Small intestine (tissue), 7 donors: ENCODE measurements at regions not wholly inside any gene's neighbourhood (a gene's known extent, or its start where the extent isn't known, plus 50 kb on each side); places are given as distances from the start of the nearest gene placed in this dataset.
A peak's percentile ranks its signal among the peaks of the same experiment; 100 is the strongest.
"Not testable (repeated sequence)": the region's sequence is repeated elsewhere in the genome, so short reads cannot be mapped to it uniquely, and the experiment has no call there.

Experiments
- DNase-seq, 2 donors: peaks; one replicate each; pipeline versions ENCODE4 v3.0.0 to v3.0.0-alpha.2; 2013
- FAIRE-seq: peaks from 2 replicates; lab custom pipeline; 2012; peaks lifted over from hg19 to GRCh38; lab: Jason Lieb, UNC
- H3K27ac ChIP-seq, 3 donors: one replicate each; pipeline ENCODE4 v1.5.1; 2013; ENCODE audit warnings: low read length in 2 of 3, mild to moderate bottlenecking in 2 of 3, control low read depth in 1 of 3, inconsistent platforms in 1 of 3, low read depth in 1 of 3, moderate library complexity in 1 of 3
- H3K27me3 ChIP-seq, 3 donors: one replicate each; pipeline ENCODE4 v1.6.1; 2013; ENCODE audit warnings: low read length in 3 of 3, inconsistent platforms in 1 of 3; ENCODE audit not compliant: control insufficient read depth in 3 of 3, insufficient read depth in 3 of 3
- H3K36me3 ChIP-seq, 3 donors: one replicate each; pipeline ENCODE4 v1.6.1; 2013; ENCODE audit warnings: low read length in 3 of 3, inconsistent platforms in 1 of 3, low read depth in 1 of 3, mild to moderate bottlenecking in 1 of 3, moderate library complexity in 1 of 3; ENCODE audit not compliant: control insufficient read depth in 3 of 3, insufficient read depth in 2 of 3
- H3K4me1 ChIP-seq, 3 donors: one replicate each; pipeline ENCODE4 v1.6.1; 2013; ENCODE audit warnings: low read length in 2 of 3, inconsistent platforms in 1 of 3, low read depth in 1 of 3, mild to moderate bottlenecking in 1 of 3, moderate library complexity in 1 of 3; ENCODE audit not compliant: control insufficient read depth in 3 of 3, insufficient read depth in 2 of 3
- H3K4me3 ChIP-seq, 3 donors: one replicate each; pipeline ENCODE4 v1.5.1; 2013; ENCODE audit warnings: low read length in 3 of 3, control low read depth in 1 of 3, inconsistent platforms in 1 of 3, low read depth in 1 of 3, mild to moderate bottlenecking in 1 of 3, moderate library complexity in 1 of 3
- H3K9me3 ChIP-seq, 2 donors: one replicate each; pipeline ENCODE4 v1.6.1; 2013; ENCODE audit warnings: low read depth in 1 of 2, low read length in 1 of 2; ENCODE audit not compliant: control insufficient read depth in 2 of 2, insufficient read depth in 1 of 2
- WGBS, 3 donors: extraction: QIAGEN DNeasy Blood & Tissue Kit; methylation state at CpG; one replicate each; pipeline ENCODE4 v1.1.7; 2013; 5-methylcytosine and 5-hydroxymethylcytosine counted together
- donor health status: healthy with polysubstance abuse.
- donor health status: control.
- donor health status: control.
- donor health status: Bipolar disorder and iron deficiency.
- donor health status: healthy.

GRCh38 chr16:73956587-73957494 is 339.8 kb upstream of the PSMD7 start:
- 39 to 42% (median 41%) methylated on average over 10 of the region's 10 CpGs for WGBS, 3 donors
- DNase-seq (peak; percentile 43 to 60), FAIRE-seq (no peak)
- H3K9me3 ChIP-seq = no peaks in the 10 kb centered on the region
- no peak overlapping the region for H3K4me3 ChIP-seq
- H3K27me3 ChIP-seq = no peaks in the 10 kb centered on the region
- H3K36me3 ChIP-seq = no peaks in the 10 kb centered on the region
- H3K4me1 ChIP-seq = no peaks in the 10 kb centered on the region
- no peak overlapping the region for H3K27ac ChIP-seq

- H3K27me3 ChIP-seq = peaks cover 0 to 5% (median 0%) of the 10 kb centered on the region in 3 donors
- H3K4me3 ChIP-seq = no peak overlapping the region
- no peak overlapping the region for H3K27ac ChIP-seq
- no peaks in the 10 kb centered on the region for H3K9me3 ChIP-seq
- DNase-seq (no peak), FAIRE-seq (no peak)
- WGBS, 3 donors = 75 to 85% (median 80%) methylated on average over 11 of the region's 11 CpGs
- H3K36me3 ChIP-seq = no peaks in the 10 kb centered on the region
- H3K4me1 ChIP-seq = no peaks in the 10 kb centered on the region
Measured at GRCh38 chr16:73955702-73956101, 340.9 kb upstream of the PSMD7 start.

DNA sequence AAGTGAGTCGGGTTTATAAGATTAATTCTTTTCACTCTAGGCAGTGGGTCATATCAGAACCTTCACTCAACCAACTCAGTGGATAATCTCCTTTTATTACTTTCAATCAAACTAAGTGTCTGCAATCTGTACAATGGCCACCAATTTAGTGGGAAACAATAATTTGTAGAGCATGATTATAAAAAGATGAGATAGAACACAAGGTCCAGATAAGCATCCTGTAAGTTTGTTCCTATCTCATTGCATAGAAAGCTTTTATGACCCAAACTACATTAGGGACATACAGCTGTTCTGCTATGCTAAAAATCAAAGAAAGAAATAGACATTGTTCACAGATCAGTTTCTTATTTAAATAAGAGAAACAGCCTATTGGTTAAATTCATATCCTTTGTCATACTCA is 341.4 kb upstream of the PSMD7 start:
- Histone ChIP-seq H3K4me3 (no peak overlapping the region), H3K27me3 (peaks cover 0 to 5% (median 0%) of the 10 kb centered on the region in 3 donors), H3K27ac (no peak overlapping the region), H3K36me3 (no peaks in the 10 kb centered on the region), H3K9me3 (no peaks in the 10 kb centered on the region), H3K4me1 (no peaks in the 10 kb centered on the region)
- FAIRE-seq (no peak), DNase-seq (no peak)
- WGBS, 3 donors = 24 to 85% (median 45%) methylated on average over 1 of the region's 1 CpG

GRCh38 chr16:73951481-73951880 is 345.1 kb upstream of the PSMD7 start:
- DNase-seq = peak in 1 of 2 donors; percentile 18
- WGBS, 3 donors = 36 to 51% (median 42%) methylated on average over 3 of the region's 3 CpGs
- no peaks in the 10 kb centered on the region for H3K9me3 ChIP-seq
- FAIRE-seq = no peak
- H3K36me3 ChIP-seq = no peaks in the 10 kb centered on the region
- H3K27me3 ChIP-seq = peaks cover 0 to 5% (median 0%) of the 10 kb centered on the region in 3 donors
- H3K4me1 ChIP-seq = no peaks in the 10 kb centered on the region
- no peak overlapping the region for H3K4me3 ChIP-seq
- no peak overlapping the region for H3K27ac ChIP-seq

DNA sequence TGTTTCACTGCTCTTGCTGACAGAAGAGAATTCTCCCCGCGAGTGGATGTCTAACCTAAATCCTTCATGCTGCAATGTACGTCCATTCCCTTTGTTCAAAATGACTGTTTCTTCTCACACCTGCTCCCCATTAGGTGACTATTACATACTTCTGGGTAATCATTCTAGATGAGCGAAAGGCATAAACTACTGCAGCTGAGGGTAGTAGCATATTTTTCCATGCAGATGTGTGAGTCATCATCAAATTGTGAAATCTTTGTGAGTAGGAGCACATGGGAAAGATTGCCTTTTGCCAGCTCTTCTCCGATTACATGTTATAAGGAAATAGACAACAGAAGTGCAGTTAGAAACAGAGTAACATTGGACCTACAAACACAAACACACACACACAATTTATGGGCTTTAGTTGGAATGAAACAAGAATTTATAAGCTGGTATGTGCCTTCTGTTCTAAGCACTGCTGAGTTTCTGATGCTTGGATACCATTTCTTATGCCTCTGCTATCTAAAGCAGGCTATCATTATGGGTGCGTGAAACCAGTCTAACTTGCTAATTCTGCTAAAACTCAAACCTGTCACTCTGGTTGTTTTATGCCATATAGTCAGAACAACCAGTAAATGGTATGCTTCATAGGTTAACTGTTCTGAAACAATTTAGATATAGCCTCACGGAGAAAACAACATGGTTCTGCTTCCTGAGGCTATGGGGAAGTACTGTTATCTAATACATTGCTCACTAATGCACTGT is 346.9 kb upstream of the PSMD7 start:
- Histone ChIP-seq H3K27ac (no peak overlapping the region), H3K27me3 (peaks cover 0 to 5% (median 2%) of the 10 kb centered on the region in 3 donors), H3K4me1 (no peaks in the 10 kb centered on the region), H3K36me3 (no peaks in the 10 kb centered on the region), H3K4me3 (no peak overlapping the region), H3K9me3 (no peaks in the 10 kb centered on the region)
- FAIRE-seq (no peak), DNase-seq (peak; percentile 8 to 17)
- WGBS, 3 donors = 47 to 58% (median 58%) methylated on average over 7 of the region's 7 CpGs

DNA sequence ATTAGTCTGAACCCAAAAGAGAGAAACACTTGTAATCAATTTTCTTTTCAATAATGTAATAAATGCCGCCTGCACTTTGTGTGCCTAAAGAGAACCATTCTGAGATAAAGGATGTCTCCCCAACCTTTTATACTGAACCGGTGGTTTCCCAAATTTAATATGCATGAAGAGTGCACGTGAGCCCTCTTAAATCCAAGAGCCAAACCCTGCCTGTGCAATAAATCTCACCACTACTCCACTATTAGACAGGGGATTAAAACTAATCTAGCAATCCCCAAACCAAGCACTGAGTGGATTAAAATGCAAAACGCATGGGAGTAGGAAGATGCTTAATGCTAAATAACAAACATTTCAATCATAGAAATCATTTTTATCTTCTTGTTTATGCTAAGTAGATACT is 351.0 kb upstream of the PSMD7 start:
- WGBS, 3 donors = 55 to 66% (median 64%) methylated on average over 4 of the region's 4 CpGs
- no peak for FAIRE-seq
- H3K4me3 ChIP-seq = no peak overlapping the region

DNA sequence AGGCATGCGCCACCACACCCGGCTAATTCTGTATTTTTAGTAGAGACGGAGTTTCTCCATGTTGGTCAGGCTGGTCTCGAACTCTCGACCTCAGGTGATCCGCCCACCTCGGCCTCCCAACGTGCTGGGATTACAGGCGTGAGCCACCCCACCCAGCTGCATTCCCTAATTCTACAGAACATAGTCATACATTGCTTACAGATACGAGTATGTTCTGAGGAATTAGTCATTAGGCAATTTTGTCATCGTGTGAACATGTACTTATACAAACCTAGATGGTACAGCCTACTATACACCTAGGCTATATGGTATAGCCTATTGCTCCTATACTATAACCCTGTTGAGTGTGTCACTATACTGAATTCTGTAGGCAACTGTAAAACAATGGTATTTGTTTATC is 353.4 kb upstream of the PSMD7 start:
- WGBS, 3 donors = 86 to 89% (median 88%) methylated on average over 11 of the region's 11 CpGs

More for the DNA sequence above, 351.0 kb upstream of the PSMD7 start:
- H3K27me3 ChIP-seq = peaks cover 0 to 2% (median 0%) of the 10 kb centered on the region in 3 donors
- no peak for DNase-seq
- no peaks in the 10 kb centered on the region for H3K9me3 ChIP-seq
- H3K36me3 ChIP-seq = no peaks in the 10 kb centered on the region
- no peak overlapping the region for H3K27ac ChIP-seq
- no peaks in the 10 kb centered on the region for H3K4me1 ChIP-seq

DNA sequence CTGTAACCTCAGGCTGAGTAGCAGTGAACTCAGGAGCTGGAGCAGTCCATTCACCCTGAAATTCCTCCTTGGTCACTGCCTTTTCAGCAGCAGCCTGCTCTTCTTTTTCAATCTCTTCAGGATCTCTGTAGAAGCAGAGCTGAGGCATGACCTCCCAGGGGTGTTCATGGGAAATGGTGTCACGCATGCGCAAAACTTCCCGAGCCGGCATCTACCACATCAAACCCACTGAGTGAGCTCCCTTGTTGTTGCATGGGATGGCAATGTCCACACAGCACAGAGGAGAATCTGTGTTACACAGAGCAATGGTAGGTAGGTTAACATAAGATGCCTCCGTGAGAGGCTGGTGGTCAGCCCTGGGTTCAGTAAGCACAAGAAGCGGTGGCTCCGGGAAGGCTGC is 355.8 kb upstream of the PSMD7 start:
- H3K9me3 ChIP-seq, H3K27ac ChIP-seq, FAIRE-seq, H3K4me3 ChIP-seq, H3K36me3 ChIP-seq, DNase-seq, H3K4me1 ChIP-seq, H3K27me3 ChIP-seq: not testable (repeated sequence)
- WGBS, 3 donors = 92 to 94% (median 94%) methylated on average over 7 of the region's 7 CpGs

More for the DNA sequence above, 353.4 kb upstream of the PSMD7 start:
- FAIRE-seq, H3K27me3 ChIP-seq, H3K27ac ChIP-seq, H3K9me3 ChIP-seq, H3K4me1 ChIP-seq, DNase-seq, H3K4me3 ChIP-seq, H3K36me3 ChIP-seq: not testable (repeated sequence)
